Lower lobe of right lung (tissue), 2 donors: ENCODE measurements at regions not wholly inside any gene's neighbourhood (a gene's known extent, or its start where the extent isn't known, plus 50 kb on each side); places are given as distances from the start of the nearest gene placed in this dataset.

Source experiments
- ATAC-seq, 2 donors: fragments of 200-7000 bp; cut with Tn5 transposase; one replicate each; pipeline ENCODE4 v1.9.1; 2020 to 2022; ENCODE audit warnings: mild to moderate bottlenecking in 2 of 2, moderate library complexity in 2 of 2
- DNase-seq: peaks from one replicate; pipeline ENCODE4 v3.0.0-alpha.2; 2020
- H3K27ac ChIP-seq: fragments of 200-600 bp; one replicate; pipeline ENCODE4 v1.8.0; 2022
- H3K27me3 ChIP-seq: fragments of 200-600 bp; one replicate; pipeline ENCODE4 v1.8.0; 2022; ENCODE audit warnings: low read depth
- H3K36me3 ChIP-seq: fragments of 200-600 bp; one replicate; pipeline ENCODE4 v1.8.0; 2022; ENCODE audit warnings: mild to moderate bottlenecking
- H3K4me1 ChIP-seq: fragments of 200-600 bp; one replicate; pipeline ENCODE4 v1.8.0; 2022
- H3K4me3 ChIP-seq: fragments of 200-600 bp; one replicate; pipeline ENCODE4 v1.8.0; 2022; ENCODE audit warnings: mild to moderate bottlenecking
- H3K9me3 ChIP-seq: fragments of 200-600 bp; one replicate; pipeline ENCODE4 v1.8.0; 2022
- CTCF ChIP-seq: fragments of 200-600 bp; IDR thresholded peaks from one replicate; pipeline ENCODE4 v1.8.0; 2022; ENCODE audit warnings: antibody characterized with exemption, mild to moderate bottlenecking
- intact Hi-C: fragments of 100-400 bp; cut with DNase I; formaldehyde crosslinking; loops from one replicate; pipeline ENCODE4 v1.11.0; 2022
- donor health status: DM: no; HTN: yes; CAD: no; lungs with severe emphysema.

GRCh38 chr12:89089264-89089663 is 263.0 kb downstream of the DUSP6 start:
- no peak overlapping the region for H3K4me3 ChIP-seq
- H3K36me3 ChIP-seq = no peaks in the 10 kb centered on the region
- H3K4me1 ChIP-seq = peaks cover 10% of the 10 kb centered on the region
- H3K9me3 ChIP-seq = peaks cover 5% of the 10 kb centered on the region
- DNase-seq = no peak
- H3K27me3 ChIP-seq = no peaks in the 10 kb centered on the region
- no peak overlapping the region for H3K27ac ChIP-seq
- no peak for TF ChIP-seq CTCF
- intact Hi-C loops = no loop called here
- no peak for ATAC-seq

GRCh38 chr12:89087876-89088275 is 264.4 kb downstream of the DUSP6 start:
- ATAC-seq (no peak), DNase-seq (no peak)
- Histone ChIP-seq H3K9me3 (peaks cover 5% of the 10 kb centered on the region), H3K4me1 (peaks cover 12% of the 10 kb centered on the region), H3K27me3 (no peaks in the 10 kb centered on the region), H3K27ac (no peak overlapping the region), H3K36me3 (no peaks in the 10 kb centered on the region), H3K4me3 (no peak overlapping the region)
- TF ChIP-seq CTCF = no peak
- intact Hi-C loops = no loop called here

GRCh38 chr12:89087149-89087825 is 265.0 kb downstream of the DUSP6 start:
- Histone ChIP-seq H3K36me3 (no peaks in the 10 kb centered on the region), H3K4me1 (peaks cover 12% of the 10 kb centered on the region), H3K27me3 (no peaks in the 10 kb centered on the region), H3K9me3 (peaks cover 5% of the 10 kb centered on the region), H3K27ac (no peak overlapping the region), H3K4me3 (no peak overlapping the region)
- DNase-seq (no peak), ATAC-seq (no peak)
- TF ChIP-seq CTCF = no peak
- intact Hi-C loops = no loop called here

GRCh38 chr12:89085421-89085820 is 266.9 kb downstream of the DUSP6 start:
- Histone ChIP-seq H3K4me1 (peaks cover 12% of the 10 kb centered on the region), H3K27me3 (no peaks in the 10 kb centered on the region), H3K36me3 (no peaks in the 10 kb centered on the region), H3K9me3 (no peaks in the 10 kb centered on the region), H3K27ac (no peak overlapping the region), H3K4me3 (no peak overlapping the region)
- ATAC-seq (peak in 1 of 2 donors; percentile 7), DNase-seq (no peak)
- TF ChIP-seq CTCF = no peak
- intact Hi-C loops = no loop called here

- H3K36me3 ChIP-seq = no peaks in the 10 kb centered on the region
- H3K27me3 ChIP-seq = no peaks in the 10 kb centered on the region
- H3K9me3 ChIP-seq = no peaks in the 10 kb centered on the region
- DNase-seq = no peak
- no peak overlapping the region for H3K4me3 ChIP-seq
- H3K27ac ChIP-seq = no peak overlapping the region
- H3K4me1 ChIP-seq = peaks cover 12% of the 10 kb centered on the region
- TF ChIP-seq CTCF = no peak
- ATAC-seq = no peak
- intact Hi-C loops = no loop called here
These were observed 267.6 kb downstream of the DUSP6 start for GRCh38 chr12:89084751-89085150.
